Stimulated activated naive B cell treated with anti-CD40 and anti-IgM and Interleukin-4, amounts not matched to agents 10 μg/mL and 1 μg/mL and 100 μg/mL, for 72 hours (primary cell): ENCODE measurements at regions not wholly inside any gene's neighbourhood (a gene's known extent, or its start where the extent isn't known, plus 50 kb on each side); places are given as distances from the start of the nearest gene placed in this dataset.

Experiments
- ATAC-seq, 2 donors: fragments of 150-1000 bp; cut with Tn5 transposase; replicated peaks; 2 replicates each; pipeline ENCODE4 v1.10.0; 2021; ENCODE audit warnings: moderate library complexity in 1 of 2
- DNase-seq: peaks from one replicate; pipeline ENCODE4 v3.0.0; 2021
- H3K27ac Mint-ChIP-seq: one replicate; pipeline ENCODE4 v1.8.0; 2022; ENCODE audit warnings: mild to moderate bottlenecking, mixed read lengths
- H3K27me3 Mint-ChIP-seq, 2 donors: one replicate each; pipeline ENCODE4 v1.8.0; 2022; ENCODE audit warnings: mixed read lengths in 2 of 2
- H3K36me3 Mint-ChIP-seq, 2 donors: one replicate each; pipeline ENCODE4 v1.8.0; 2022; ENCODE audit warnings: mixed read lengths in 2 of 2, mild to moderate bottlenecking in 1 of 2
- H3K4me1 Mint-ChIP-seq, 2 donors: one replicate each; pipeline ENCODE4 v1.8.0; 2022; ENCODE audit warnings: mixed read lengths in 2 of 2, mild to moderate bottlenecking in 1 of 2
- H3K4me3 Mint-ChIP-seq, 2 donors: one replicate each; pipeline ENCODE4 v1.8.0; 2022; ENCODE audit warnings: mild to moderate bottlenecking in 2 of 2, mixed read lengths in 2 of 2, moderate library complexity in 1 of 2
- H3K9me3 Mint-ChIP-seq, 2 donors: one replicate each; pipeline ENCODE4 v1.8.0; 2022; ENCODE audit warnings: mixed read lengths in 2 of 2, mild to moderate bottlenecking in 1 of 2

GRCh38 chr16:72357910-72358309, 186.0 kb upstream of the PMFBP1 start:
- H3K36me3 Mint-ChIP-seq, result no peaks in the 10 kb centered on the region
- H3K27ac Mint-ChIP-seq, result no peak overlapping the region
- no peak overlapping the region for H3K4me3 Mint-ChIP-seq
- H3K9me3 Mint-ChIP-seq, result peaks cover 0 to 3% of the 10 kb centered on the region in 2 donors
- H3K4me1 Mint-ChIP-seq, result peaks cover 0 to 3% of the 10 kb centered on the region in 2 donors
- H3K27me3 Mint-ChIP-seq, result no peaks in the 10 kb centered on the region
- DNase-seq, result no peak
- no peak for ATAC-seq

GRCh38 chr16:72355561-72355960, 183.6 kb upstream of the PMFBP1 start:
- no peaks in the 10 kb centered on the region for H3K27me3 Mint-ChIP-seq
- H3K4me3 Mint-ChIP-seq, result no peak overlapping the region
- H3K4me1 Mint-ChIP-seq, result no peaks in the 10 kb centered on the region
- H3K9me3 Mint-ChIP-seq, result peaks cover 0 to 3% of the 10 kb centered on the region in 2 donors
- DNase-seq, result no peak
- H3K27ac Mint-ChIP-seq, result no peak overlapping the region
- no peaks in the 10 kb centered on the region for H3K36me3 Mint-ChIP-seq
- ATAC-seq, result no peak

GRCh38 chr16:72349719-72350118, 177.8 kb upstream of the PMFBP1 start:
- H3K4me1 Mint-ChIP-seq, result no peaks in the 10 kb centered on the region
- H3K27ac Mint-ChIP-seq, result no peak overlapping the region
- no peak overlapping the region for H3K4me3 Mint-ChIP-seq
- H3K9me3 Mint-ChIP-seq, result peaks cover 0 to 3% of the 10 kb centered on the region in 2 donors
- H3K36me3 Mint-ChIP-seq, result peaks cover 0 to 3% of the 10 kb centered on the region in 2 donors
- DNase-seq, result no peak
- no peaks in the 10 kb centered on the region for H3K27me3 Mint-ChIP-seq
- ATAC-seq, result no peak

- no peak overlapping the region for H3K27ac Mint-ChIP-seq
- no peaks in the 10 kb centered on the region for H3K27me3 Mint-ChIP-seq
- no peak overlapping the region for H3K4me3 Mint-ChIP-seq
- ATAC-seq (no peak), DNase-seq (no peak)
- peaks cover 17 to 23% of the 10 kb centered on the region in 2 donors for H3K9me3 Mint-ChIP-seq
- no peaks in the 10 kb centered on the region for H3K4me1 Mint-ChIP-seq
- peaks cover 8 to 27% of the 10 kb centered on the region in 2 donors for H3K36me3 Mint-ChIP-seq
Measured at GRCh38 chr16:72332926-72333325, 161.0 kb upstream of the PMFBP1 start.

GRCh38 chr16:72324578-72324977, 152.6 kb upstream of the PMFBP1 start:
- peaks cover 39 to 67% of the 10 kb centered on the region in 2 donors for H3K36me3 Mint-ChIP-seq
- H3K27me3 Mint-ChIP-seq, result no peaks in the 10 kb centered on the region
- H3K4me3 Mint-ChIP-seq, result no peak overlapping the region
- no peaks in the 10 kb centered on the region for H3K4me1 Mint-ChIP-seq
- no peak for DNase-seq
- no peak for ATAC-seq
- H3K9me3 Mint-ChIP-seq, result peaks cover 27 to 32% of the 10 kb centered on the region in 2 donors
- H3K27ac Mint-ChIP-seq, result no peak overlapping the region

GRCh38 chr16:72317446-72317845, 145.5 kb upstream of the PMFBP1 start:
- Mint-ChIP-seq H3K4me1 (no peaks in the 10 kb centered on the region), H3K9me3 (peaks cover 25% of the 10 kb centered on the region in 2 donors), H3K4me3 (no peak overlapping the region), H3K36me3 (peaks cover 25 to 33% of the 10 kb centered on the region in 2 donors), H3K27ac (no peak overlapping the region), H3K27me3 (no peaks in the 10 kb centered on the region)
- no peak for DNase-seq
- no peak for ATAC-seq

GRCh38 chr16:72313903-72314302, 141.9 kb upstream of the PMFBP1 start:
- Mint-ChIP-seq H3K27me3 (no peaks in the 10 kb centered on the region), H3K4me3 (no peak overlapping the region), H3K4me1 (no peaks in the 10 kb centered on the region), H3K36me3 (peaks cover 3 to 17% of the 10 kb centered on the region in 2 donors), H3K27ac (no peak overlapping the region), H3K9me3 (peaks cover 17 to 18% of the 10 kb centered on the region in 2 donors)
- ATAC-seq (no peak), DNase-seq (no peak)

- Mint-ChIP-seq H3K9me3 (peaks cover 17 to 22% of the 10 kb centered on the region in 2 donors), H3K4me3 (no peak overlapping the region), H3K27ac (no peak overlapping the region), H3K4me1 (no peaks in the 10 kb centered on the region), H3K27me3 (no peaks in the 10 kb centered on the region), H3K36me3 (peaks cover 3 to 21% of the 10 kb centered on the region in 2 donors)
- ATAC-seq (no peak), DNase-seq (no peak)
Measured at GRCh38 chr16:72312828-72313227, 140.9 kb upstream of the PMFBP1 start.

GRCh38 chr16:72311426-72311825, 139.5 kb upstream of the PMFBP1 start:
- no peak for ATAC-seq
- H3K27ac Mint-ChIP-seq, result no peak overlapping the region
- DNase-seq, result no peak
- peaks cover 17 to 22% of the 10 kb centered on the region in 2 donors for H3K9me3 Mint-ChIP-seq
- H3K36me3 Mint-ChIP-seq, result peaks cover 8 to 32% of the 10 kb centered on the region in 2 donors
- H3K27me3 Mint-ChIP-seq, result no peaks in the 10 kb centered on the region
- H3K4me3 Mint-ChIP-seq, result no peak overlapping the region
- H3K4me1 Mint-ChIP-seq, result no peaks in the 10 kb centered on the region

GRCh38 chr16:72309001-72309400, 137.0 kb upstream of the PMFBP1 start:
- H3K4me3 Mint-ChIP-seq, result no peak overlapping the region
- no peak for ATAC-seq

GRCh38 chr16:72308396-72308795, 136.4 kb upstream of the PMFBP1 start:
- ATAC-seq (no peak), DNase-seq (no peak)
- Mint-ChIP-seq H3K36me3 (peaks cover 12 to 35% of the 10 kb centered on the region in 2 donors), H3K27me3 (no peaks in the 10 kb centered on the region), H3K4me3 (no peak overlapping the region), H3K27ac (no peak overlapping the region), H3K4me1 (no peaks in the 10 kb centered on the region), H3K9me3 (peaks cover 22% of the 10 kb centered on the region in 2 donors)

More at GRCh38 chr16:72309001-72309400, 137.0 kb upstream of the PMFBP1 start:
- DNase-seq, result no peak
- no peaks in the 10 kb centered on the region for H3K27me3 Mint-ChIP-seq
- H3K27ac Mint-ChIP-seq, result no peak overlapping the region
- peaks cover 10 to 35% of the 10 kb centered on the region in 2 donors for H3K36me3 Mint-ChIP-seq
- H3K4me1 Mint-ChIP-seq, result no peaks in the 10 kb centered on the region
- peaks cover 22% of the 10 kb centered on the region in 2 donors for H3K9me3 Mint-ChIP-seq

- Mint-ChIP-seq H3K9me3 (peaks cover 0 to 6% of the 10 kb centered on the region in 2 donors), H3K27ac (no peak overlapping the region), H3K4me1 (no peaks in the 10 kb centered on the region), H3K27me3 (no peaks in the 10 kb centered on the region), H3K4me3 (no peak overlapping the region), H3K36me3 (peaks cover 7 to 12% of the 10 kb centered on the region in 2 donors)
- DNase-seq (no peak), ATAC-seq (no peak)
Measured at GRCh38 chr16:72302332-72302731, 130.4 kb upstream of the PMFBP1 start.

- ATAC-seq (no peak), DNase-seq (no peak)
- Mint-ChIP-seq H3K27me3 (no peaks in the 10 kb centered on the region), H3K9me3 (peaks cover 0 to 6% of the 10 kb centered on the region in 2 donors), H3K4me1 (no peaks in the 10 kb centered on the region), H3K36me3 (peaks cover 4 to 7% of the 10 kb centered on the region in 2 donors), H3K4me3 (no peak overlapping the region), H3K27ac (no peak overlapping the region)
Measured at GRCh38 chr16:72301523-72302236, 129.7 kb upstream of the PMFBP1 start.

- ATAC-seq, result no peak
- Mint-ChIP-seq H3K36me3 (peaks cover 4 to 7% of the 10 kb centered on the region in 2 donors), H3K4me3 (no peak overlapping the region), H3K27ac (no peak overlapping the region), H3K27me3 (no peaks in the 10 kb centered on the region), H3K9me3 (peaks cover 0 to 3% of the 10 kb centered on the region in 2 donors), H3K4me1 (no peaks in the 10 kb centered on the region)
- no peak for DNase-seq
Measured at GRCh38 chr16:72300892-72301291, 128.9 kb upstream of the PMFBP1 start.

GRCh38 chr16:72299684-72300243, 127.8 kb upstream of the PMFBP1 start:
- ATAC-seq, result no peak
- DNase-seq, result no peak
- Mint-ChIP-seq H3K36me3 (peaks cover 4 to 7% of the 10 kb centered on the region in 2 donors), H3K4me1 (no peaks in the 10 kb centered on the region), H3K27ac (no peak overlapping the region), H3K9me3 (peaks cover 0 to 2% of the 10 kb centered on the region in 2 donors), H3K4me3 (no peak overlapping the region), H3K27me3 (no peaks in the 10 kb centered on the region)
